Endodermal cell (in vitro differentiated cells): ENCODE measurements at regions not wholly inside any gene's neighbourhood (a gene's known extent, or its start where the extent isn't known, plus 50 kb on each side); places are given as distances from the start of the nearest gene placed in this dataset.

Experiments used
- DNase-seq: peaks from one replicate; pipeline ENCODE4 v3.0.0-alpha.2; 2017
- H3K27ac ChIP-seq: 2 replicates; pipeline ENCODE4 v1.5.1; 2013; ENCODE audit warnings: mild to moderate bottlenecking, low read depth, low read length, moderate library complexity
- H3K27me3 ChIP-seq: 2 replicates; pipeline ENCODE4 v1.6.1; 2013; ENCODE audit warnings: mild to moderate bottlenecking, low read length, moderate library complexity; ENCODE audit not compliant: insufficient read depth, control insufficient read depth, poor library complexity, severe bottlenecking
- H3K36me3 ChIP-seq: 2 replicates; pipeline ENCODE4 v1.7.0; 2013; ENCODE audit warnings: mild to moderate bottlenecking, low read length, moderate library complexity; ENCODE audit not compliant: control insufficient read depth, insufficient read depth
- H3K4me1 ChIP-seq: one replicate; pipeline ENCODE4 v1.7.0; 2013; ENCODE audit warnings: low read length; ENCODE audit not compliant: control insufficient read depth, insufficient read depth
- H3K4me3 ChIP-seq: 2 replicates; pipeline ENCODE4 v1.5.1; 2013; ENCODE audit warnings: mild to moderate bottlenecking, low read length, moderate library complexity
- H3K9ac ChIP-seq: 2 replicates; pipeline ENCODE4 v1.6.1; 2013; ENCODE audit warnings: mild to moderate bottlenecking, low read length, moderate library complexity; ENCODE audit not compliant: poor library complexity, severe bottlenecking; ENCODE audit errors: extremely low read depth
- H3K9me3 ChIP-seq: 2 replicates; pipeline ENCODE4 v1.6.1; 2013; ENCODE audit warnings: mild to moderate bottlenecking, low read length, moderate library complexity; ENCODE audit not compliant: control insufficient read depth
- H3K27ac Mint-ChIP-seq: 2 replicates; pipeline ENCODE4 v1.8.0; 2020; ENCODE audit warnings: mixed read lengths
- H3K27me3 Mint-ChIP-seq: 2 replicates; pipeline ENCODE4 v1.8.0; 2021; ENCODE audit warnings: mild to moderate bottlenecking, mixed read lengths; ENCODE audit not compliant: insufficient read depth
- H3K36me3 Mint-ChIP-seq: 2 replicates; pipeline ENCODE4 v1.8.0; 2020; ENCODE audit warnings: low read depth, mixed read lengths
- H3K4me1 Mint-ChIP-seq: 2 replicates; pipeline ENCODE4 v1.8.0; 2020; ENCODE audit warnings: mixed read lengths
- H3K4me3 Mint-ChIP-seq: 2 replicates; pipeline ENCODE4 v1.8.0; 2020; ENCODE audit warnings: mild to moderate bottlenecking, moderate library complexity, mixed read lengths
- H3K9me3 Mint-ChIP-seq: 2 replicates; pipeline ENCODE4 v1.8.0; 2020; ENCODE audit warnings: mild to moderate bottlenecking, mixed read lengths
- CTCF ChIP-seq: fragments of 200-600 bp; sonication (generic); conservative IDR thresholded peaks from 2 replicates; pipeline ENCODE4 v1.5.0; 2021; ENCODE audit warnings: antibody characterized with exemption, mild to moderate bottlenecking
- WGBS, 2 experiments: methylation state at CpG; one replicate each; pipeline versions ENCODE4 v1.1.5 to v1.1.7; 2013; ENCODE audit warnings: missing lambda C conversion rate in 2 of 2, mixed read lengths in 1 of 2; ENCODE audit not compliant: insufficient coverage in 1 of 2, insufficient read length in 1 of 2; 5-methylcytosine and 5-hydroxymethylcytosine counted together

- no peak for DNase-seq
- TF ChIP-seq CTCF, result no peak
- Histone ChIP-seq H3K4me1 (no peaks in the 10 kb centered on the region), H3K27me3 (no peaks in the 10 kb centered on the region), H3K4me3 (no peak overlapping the region), H3K9ac (no peak overlapping the region), H3K27ac (no peak overlapping the region), H3K36me3 (no peaks in the 10 kb centered on the region), H3K9me3 (peaks cover 13% of the 10 kb centered on the region)
- Mint-ChIP-seq H3K4me1 (no peaks in the 10 kb centered on the region), H3K27me3 (no peaks in the 10 kb centered on the region), H3K4me3 (no peak overlapping the region), H3K27ac (no peak overlapping the region), H3K9me3 (peaks cover 15% of the 10 kb centered on the region), H3K36me3 (no peaks in the 10 kb centered on the region)
Measured at GRCh38 chr9:106060885-106061284, 366.5 kb downstream of the TMEM38B start.

- Histone ChIP-seq H3K9me3 (peaks cover 13% of the 10 kb centered on the region), H3K4me3 (no peak overlapping the region), H3K27me3 (no peaks in the 10 kb centered on the region), H3K27ac (no peak overlapping the region), H3K4me1 (no peaks in the 10 kb centered on the region), H3K9ac (no peak overlapping the region), H3K36me3 (no peaks in the 10 kb centered on the region)
- no peaks in the 10 kb centered on the region for H3K36me3 Mint-ChIP-seq
- TF ChIP-seq CTCF, result no peak
- no peak for DNase-seq
- peaks cover 15% of the 10 kb centered on the region for H3K9me3 Mint-ChIP-seq
- no peaks in the 10 kb centered on the region for H3K4me1 Mint-ChIP-seq
- no peak overlapping the region for H3K27ac Mint-ChIP-seq
- H3K4me3 Mint-ChIP-seq, result no peak overlapping the region
- H3K27me3 Mint-ChIP-seq, result no peaks in the 10 kb centered on the region
Measured at GRCh38 chr9:106062250-106062649, 367.9 kb downstream of the TMEM38B start.

- peaks cover 4% of the 10 kb centered on the region for H3K4me1 ChIP-seq
- H3K9ac ChIP-seq, result no peak overlapping the region
- Mint-ChIP-seq H3K4me1 (peaks cover 12% of the 10 kb centered on the region), H3K27me3 (no peaks in the 10 kb centered on the region), H3K36me3 (no peaks in the 10 kb centered on the region), H3K9me3 (peaks cover 1% of the 10 kb centered on the region), H3K27ac (no peak overlapping the region), H3K4me3 (no peak overlapping the region)
- H3K27me3 ChIP-seq, result no peaks in the 10 kb centered on the region
- no peak for DNase-seq
- 88 to 95% methylated on average over 1 to 3 of the region's 3 CpGs for WGBS, 2 experiments
- TF ChIP-seq CTCF, result no peak
- no peak overlapping the region for H3K27ac ChIP-seq
- no peak overlapping the region for H3K4me3 ChIP-seq
- H3K36me3 ChIP-seq, result no peaks in the 10 kb centered on the region
- peaks cover 4% of the 10 kb centered on the region for H3K9me3 ChIP-seq
Measured at GRCh38 chr9:106065136-106065535, 370.8 kb downstream of the TMEM38B start.
